Fibroblast of lung (primary cell): ENCODE measurements at regions not wholly inside any gene's neighbourhood (a gene's known extent, or its start where the extent isn't known, plus 50 kb on each side); places are given as distances from the start of the nearest gene placed in this dataset.
"Not testable (repeated sequence)": the region's sequence is repeated elsewhere in the genome, so short reads cannot be mapped to it uniquely, and the experiment has no call there.

ENCODE experiments used
- CTCF ChIP-seq, 2 donors: IDR thresholded peaks in 1 of 2; conservative IDR thresholded peaks in 1 of 2; 1 replicate in 1 of 2; 2 replicates in 1 of 2; pipeline ENCODE4 v1.5.1; 2011 to 2012; ENCODE audit warnings: low read length in 2 of 2, control low read depth in 1 of 2, inconsistent platforms in 1 of 2, low read depth in 1 of 2, mild to moderate bottlenecking in 1 of 2
- EZH2 ChIP-seq: IDR thresholded peaks from 2 replicates; pipeline ENCODE4 v1.5.1; 2012; ENCODE audit warnings: low read length, control low read depth, mild to moderate bottlenecking; ENCODE audit errors: missing control alignments

- not testable (repeated sequence) for TF ChIP-seq CTCF (conservative IDR thresholded peaks at IDR 0.05 in 1 of 2, IDR thresholded peaks at IDR 0.05 in 1 of 2; ENCODE audit: low read depth in 1 of 2, low read length in 2 of 2); EZH2
These were observed 180.4 kb downstream of the ADRA2C start for GRCh38 chr4:3946553-3946952.
